IPS-15b (cell line): ENCODE measurements at regions not wholly inside any gene's neighbourhood (a gene's known extent, or its start where the extent isn't known, plus 50 kb on each side); places are given as distances from the start of the nearest gene placed in this dataset.

Experiments
- H3K27me3 ChIP-seq: one replicate; pipeline ENCODE4 v1.6.1; 2013; ENCODE audit warnings: low read length; ENCODE audit not compliant: control insufficient read depth, insufficient read depth
- H3K36me3 ChIP-seq: one replicate; pipeline ENCODE4 v1.6.1; 2013; ENCODE audit warnings: low read length; ENCODE audit not compliant: control insufficient read depth, insufficient read depth
- H3K4me1 ChIP-seq: one replicate; pipeline ENCODE4 v1.6.1; 2013; ENCODE audit warnings: mild to moderate bottlenecking, low read length; ENCODE audit not compliant: control insufficient read depth, insufficient read depth
- H3K4me3 ChIP-seq: one replicate; pipeline ENCODE4 v1.5.1; 2013; ENCODE audit warnings: low read depth, low read length
- H3K9ac ChIP-seq: one replicate; pipeline ENCODE4 v1.6.1; 2013; ENCODE audit warnings: low read depth, mild to moderate bottlenecking, low read length
- H3K9me3 ChIP-seq: one replicate; pipeline ENCODE4 v1.6.1; 2013; ENCODE audit warnings: mild to moderate bottlenecking, low read length; ENCODE audit not compliant: control insufficient read depth, insufficient read depth

DNA sequence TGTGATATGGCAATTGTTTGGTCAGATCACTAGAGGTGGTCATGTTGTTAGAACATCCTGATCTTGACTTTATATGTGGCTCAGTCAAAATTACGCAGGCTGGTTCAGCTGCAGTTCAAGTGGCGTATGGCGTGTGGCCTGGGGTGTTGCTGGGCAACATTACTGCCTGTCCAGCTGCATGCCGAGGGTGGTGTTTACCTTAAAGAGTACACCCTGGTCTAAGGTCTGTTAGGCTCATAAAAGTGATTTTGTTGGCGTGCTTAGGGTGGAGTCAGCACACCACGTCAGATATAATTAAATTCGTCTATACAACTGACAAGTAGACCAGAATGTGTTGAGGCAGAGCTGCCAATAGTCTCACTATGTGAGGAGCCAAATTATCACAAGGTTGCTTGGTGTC, 55.6 kb upstream of the NEDD9 start:
- no peaks in the 10 kb centered on the region for H3K36me3 ChIP-seq

GRCh38 chr6:11284996-11285395, 52.5 kb upstream of the NEDD9 start:
- no peaks in the 10 kb centered on the region for H3K27me3 ChIP-seq
- H3K36me3 ChIP-seq: no peaks in the 10 kb centered on the region
- no peaks in the 10 kb centered on the region for H3K9me3 ChIP-seq
- H3K9ac ChIP-seq: no peak overlapping the region
- no peaks in the 10 kb centered on the region for H3K4me1 ChIP-seq
- no peak overlapping the region for H3K4me3 ChIP-seq

More for the DNA sequence above, 55.6 kb upstream of the NEDD9 start:
- Histone ChIP-seq H3K27me3 (no peaks in the 10 kb centered on the region), H3K9ac (no peak overlapping the region), H3K4me3 (no peak overlapping the region), H3K4me1 (no peaks in the 10 kb centered on the region), H3K9me3 (no peaks in the 10 kb centered on the region)

DNA sequence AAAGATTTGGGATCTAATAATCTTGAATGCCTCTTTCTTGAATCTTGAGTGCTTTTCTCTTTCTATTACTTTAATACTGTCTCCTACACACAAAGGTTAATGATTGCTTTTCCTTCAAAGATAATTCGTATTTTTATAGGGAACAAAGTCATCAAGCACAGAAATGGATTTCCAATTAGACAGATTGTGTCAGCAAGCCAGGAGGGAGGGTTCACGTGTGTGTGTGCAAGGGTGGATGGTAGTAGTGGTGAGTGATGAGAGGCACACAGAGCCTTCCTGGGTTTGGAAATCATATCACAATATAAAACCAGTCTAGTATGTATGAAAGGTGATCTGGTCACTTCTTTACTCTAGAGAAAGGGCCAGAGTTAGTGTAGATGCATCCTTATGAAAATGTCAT, 51.2 kb upstream of the NEDD9 start:
- Histone ChIP-seq H3K9me3 (no peaks in the 10 kb centered on the region), H3K27me3 (no peaks in the 10 kb centered on the region), H3K9ac (no peak overlapping the region), H3K4me3 (no peak overlapping the region), H3K36me3 (no peaks in the 10 kb centered on the region), H3K4me1 (no peaks in the 10 kb centered on the region)

- no peaks in the 10 kb centered on the region for H3K36me3 ChIP-seq
Observed at GRCh38 chr6:11282875-11283274, 50.4 kb upstream of the NEDD9 start.

More at GRCh38 chr6:11282875-11283274, 50.4 kb upstream of the NEDD9 start:
- H3K4me1 ChIP-seq: no peaks in the 10 kb centered on the region
- no peak overlapping the region for H3K4me3 ChIP-seq
- H3K9ac ChIP-seq: no peak overlapping the region
- no peaks in the 10 kb centered on the region for H3K27me3 ChIP-seq
- no peaks in the 10 kb centered on the region for H3K9me3 ChIP-seq
